HEK293T (cell line): ENCODE measurements at regions not wholly inside any gene's neighbourhood (a gene's known extent, or its start where the extent isn't known, plus 50 kb on each side); places are given as distances from the start of the nearest gene placed in this dataset.
A peak's percentile ranks its signal among the peaks of the same experiment; 100 is the strongest.

Source experiments
- CTCF ChIA-PET: fragments of 350-600 bp; formaldehyde crosslinking; extraction: SDS; loops from one replicate; lab custom pipeline; 2021; ENCODE audit warnings: antibody characterized with exemption, inconsistent platforms; lab: Yijun Ruan, JAX
- POLR2A ChIA-PET: fragments of 350-600 bp; formaldehyde crosslinking; extraction: SDS; loops from one replicate; lab custom pipeline; 2020; ENCODE audit warnings: antibody characterized with exemption, inconsistent platforms; lab: Yijun Ruan, JAX
- DNase-seq: peaks from one replicate; pipeline ENCODE4 v3.0.0; 2012; ENCODE audit warnings: mixed read lengths; ENCODE audit errors: extremely low spot score
- ARNT ChIP-seq: fragments of 450-650 bp; IDR thresholded peaks from 2 replicates; pipeline ENCODE4 v1.6.1; 2017; ENCODE audit warnings: mild to moderate bottlenecking
- BHLHE40 ChIP-seq: fragments of 450-650 bp; IDR thresholded peaks from 2 replicates; pipeline ENCODE4 v1.6.1; 2016; ENCODE audit warnings: mild to moderate bottlenecking, moderate library complexity, borderline replicate concordance
- CTBP1 ChIP-seq: fragments of 450-650 bp; IDR thresholded peaks from 2 replicates; pipeline ENCODE4 v1.6.1; 2016; ENCODE audit warnings: borderline replicate concordance
- ELF4 ChIP-seq: fragments of 450-650 bp; IDR thresholded peaks from 2 replicates; pipeline ENCODE4 v1.6.1; 2017; ENCODE audit warnings: antibody characterized with exemption
- FOXA1 ChIP-seq: fragments of 450-650 bp; IDR thresholded peaks from 2 replicates; pipeline ENCODE4 v1.6.1; 2016; ENCODE audit warnings: mild to moderate bottlenecking
- FOXK2 ChIP-seq: fragments of 450-650 bp; IDR thresholded peaks from 2 replicates; pipeline ENCODE4 v1.6.1; 2016; ENCODE audit warnings: mild to moderate bottlenecking
- FOXM1 ChIP-seq: fragments of 450-650 bp; IDR thresholded peaks from 2 replicates; pipeline ENCODE4 v1.6.1; 2017; ENCODE audit warnings: mild to moderate bottlenecking, borderline replicate concordance
- HDGF ChIP-seq: fragments of 450-650 bp; IDR thresholded peaks from 2 replicates; pipeline ENCODE4 v1.6.1; 2017; ENCODE audit warnings: antibody characterized with exemption, borderline replicate concordance
- L3MBTL2 ChIP-seq: fragments of 450-650 bp; conservative IDR thresholded peaks from 2 replicates; pipeline ENCODE4 v1.6.1; 2016; ENCODE audit warnings: mild to moderate bottlenecking
- LEF1 ChIP-seq: fragments of 450-650 bp; IDR thresholded peaks from 2 replicates; pipeline ENCODE4 v1.6.1; 2017; ENCODE audit warnings: mild to moderate bottlenecking, borderline replicate concordance
- NFRKB ChIP-seq: fragments of 450-650 bp; IDR thresholded peaks from 2 replicates; pipeline ENCODE4 v1.6.1; 2016; ENCODE audit warnings: mild to moderate bottlenecking, moderate library complexity
- SP1 ChIP-seq: fragments of 450-650 bp; IDR thresholded peaks from 2 replicates; pipeline ENCODE4 v1.6.1; 2017
- SUZ12 ChIP-seq: fragments of 450-650 bp; IDR thresholded peaks from 2 replicates; pipeline ENCODE4 v1.6.1; 2016; ENCODE audit warnings: mild to moderate bottlenecking
- TARDBP ChIP-seq: fragments of 450-650 bp; IDR thresholded peaks from 2 replicates; pipeline ENCODE4 v1.6.1; 2016
- ZNF384 ChIP-seq: fragments of 450-650 bp; IDR thresholded peaks from 2 replicates; pipeline ENCODE4 v1.6.1; 2016
- TF ChIP-seq, protein P1 (sequence below): fragments of 450-650 bp; IDR thresholded peaks from 2 replicates; pipeline ENCODE4 v1.6.1; 2016

GRCh38 chr11:121717296-121717695 is 264.5 kb upstream of the SORL1-AS1 start:
- no peak for DNase-seq
- TF ChIP-seq CTBP1 (no peak), ARNT (no peak), NFRKB (no peak), FOXA1 (no peak), LEF1 (no peak), L3MBTL2 (no peak), TARDBP (no peak), HDGF (no peak), FOXM1 (no peak), SUZ12 (no peak), ZNF384 (no peak), SP1 (no peak), BHLHE40 (no peak), ELF4 (no peak), FOXK2 (no peak)
- TF ChIP-seq, protein P1, sequence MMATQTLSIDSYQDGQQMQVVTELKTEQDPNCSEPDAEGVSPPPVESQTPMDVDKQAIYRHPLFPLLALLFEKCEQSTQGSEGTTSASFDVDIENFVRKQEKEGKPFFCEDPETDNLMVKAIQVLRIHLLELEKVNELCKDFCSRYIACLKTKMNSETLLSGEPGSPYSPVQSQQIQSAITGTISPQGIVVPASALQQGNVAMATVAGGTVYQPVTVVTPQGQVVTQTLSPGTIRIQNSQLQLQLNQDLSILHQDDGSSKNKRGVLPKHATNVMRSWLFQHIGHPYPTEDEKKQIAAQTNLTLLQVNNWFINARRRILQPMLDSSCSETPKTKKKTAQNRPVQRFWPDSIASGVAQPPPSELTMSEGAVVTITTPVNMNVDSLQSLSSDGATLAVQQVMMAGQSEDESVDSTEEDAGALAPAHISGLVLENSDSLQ = no peak
- POLR2A ChIA-PET = no interaction called here
- CTCF ChIA-PET = interaction anchor here (1.2 kb wide), 1 partner anchor 9 kb away, joined by 3 read pairs; no protein-coding TSS in a partner anchor

- CTCF ChIA-PET = interaction anchor here (0.8 kb wide), 1 partner anchor 61 kb away, joined by 3 read pairs; no protein-coding TSS in a partner anchor
- DNase-seq = no peak
- POLR2A ChIA-PET = no interaction called here
- TF ChIP-seq CTBP1 = no peak
Observed at GRCh38 chr11:121716060-121716459, 263.3 kb upstream of the SORL1-AS1 start.

GRCh38 chr11:121715405-121715804 is 262.6 kb upstream of the SORL1-AS1 start:
- DNase-seq = no peak
- CTCF ChIA-PET = interaction anchor here (0.8 kb wide), 1 partner anchor 61 kb away, joined by 3 read pairs; no protein-coding TSS in a partner anchor
- POLR2A ChIA-PET = no interaction called here
- TF ChIP-seq SP1 = no peak
- no peak for TF ChIP-seq TARDBP
- TF ChIP-seq NFRKB = no peak
- no peak for TF ChIP-seq FOXA1
- TF ChIP-seq ARNT = no peak
- no peak for TF ChIP-seq FOXK2
- no peak for TF ChIP-seq FOXM1
- TF ChIP-seq, protein P1 = no peak
- TF ChIP-seq CTBP1 = no peak
- TF ChIP-seq LEF1 = no peak

GRCh38 chr11:121714351-121714750 is 261.6 kb upstream of the SORL1-AS1 start:
- no peak for TF ChIP-seq FOXM1
- TF ChIP-seq SUZ12 = no peak
- POLR2A ChIA-PET = no interaction called here
- no peak for DNase-seq
- CTCF ChIA-PET = no interaction called here

DNA sequence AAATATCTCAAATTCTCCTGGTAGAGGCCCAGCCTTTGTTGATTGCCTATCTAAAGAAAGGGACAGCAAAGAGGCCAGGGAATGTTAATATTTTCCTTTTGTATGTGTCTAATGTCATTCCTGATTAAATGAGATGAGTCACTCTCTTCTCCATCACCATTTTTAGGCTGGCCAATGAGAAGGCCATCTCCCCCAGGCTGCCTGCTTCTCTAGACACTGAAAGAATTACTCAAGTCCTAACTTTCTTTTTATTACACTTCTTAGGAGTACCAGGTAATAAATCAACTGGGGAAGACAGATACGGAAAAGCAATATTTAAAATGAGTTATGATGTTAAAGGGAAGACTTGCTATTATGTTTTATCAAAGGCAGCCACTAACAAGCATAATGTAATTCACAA is 259.2 kb upstream of the SORL1-AS1 start:
- TF ChIP-seq, protein P1 = 0 out of 2 replicates have a peak, but pooled peaks have one; percentile 4
- no peak for TF ChIP-seq TARDBP
- DNase-seq = no peak
- ChIA-PET POLR2A (no interaction called here), CTCF (no interaction called here)

DNA sequence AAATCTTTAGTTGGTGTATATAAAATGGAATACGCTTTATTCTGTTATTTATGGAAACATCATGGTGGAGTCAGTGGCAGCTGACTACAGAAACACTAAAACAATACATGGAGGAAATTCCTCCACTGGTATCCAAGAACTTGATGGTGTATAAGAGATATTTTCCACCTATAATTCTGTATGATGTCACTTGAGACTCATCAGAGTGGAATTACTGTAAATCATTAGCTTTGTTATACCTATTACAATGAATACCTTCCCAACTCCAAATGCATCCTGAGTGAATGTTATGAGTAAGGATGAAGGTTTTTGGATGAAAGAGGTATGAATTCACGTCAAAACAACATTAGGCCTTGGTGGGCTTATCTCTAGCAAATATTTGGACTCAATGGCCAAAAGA is 258.5 kb upstream of the SORL1-AS1 start:
- no peak for DNase-seq
- POLR2A ChIA-PET = no interaction called here
- TF ChIP-seq, protein P1 = no peak
- TF ChIP-seq BHLHE40 (no peak), ARNT (no peak), NFRKB (no peak), L3MBTL2 (no peak), FOXM1 (no peak), TARDBP (no peak), FOXA1 (no peak), LEF1 (no peak), ELF4 (no peak), HDGF (no peak), SUZ12 (no peak), FOXK2 (no peak), SP1 (no peak), ZNF384 (no peak), CTBP1 (no peak)
- CTCF ChIA-PET = no interaction called here

DNA sequence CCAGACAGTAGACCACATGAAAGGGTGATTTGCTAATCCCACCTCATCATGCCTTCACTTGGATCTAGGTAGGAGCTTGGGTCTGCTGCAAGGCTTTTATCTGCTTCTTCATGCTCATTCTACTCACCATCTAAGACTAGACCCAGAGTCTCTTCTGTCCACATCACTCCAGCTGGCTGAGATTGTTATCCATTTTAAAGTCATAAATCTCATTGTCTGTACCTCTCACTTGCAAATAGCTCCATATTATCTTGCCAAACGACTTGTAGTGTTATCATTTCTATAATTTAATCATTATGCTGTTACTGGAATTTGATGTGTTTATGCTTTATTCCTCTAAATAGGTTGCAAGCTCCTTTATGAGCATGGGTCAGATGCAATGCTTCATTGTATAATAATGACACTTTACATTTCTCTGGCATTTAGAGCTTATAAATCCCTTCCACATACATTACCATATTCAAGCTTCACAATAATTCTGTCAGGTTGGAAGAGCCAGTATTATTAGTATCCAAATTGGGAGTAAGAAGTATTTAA is 254.2 kb upstream of the SORL1-AS1 start:
- TF ChIP-seq L3MBTL2 (no peak), FOXA1 (no peak), SP1 (no peak), FOXM1 (no peak), CTBP1 (no peak), ELF4 (no peak), LEF1 (no peak), TARDBP (no peak), BHLHE40 (no peak), NFRKB (no peak)
- TF ChIP-seq, protein P1 = no peak
- ChIA-PET CTCF (no interaction called here), POLR2A (no interaction called here)
- DNase-seq = no peak
